A549 (cell line): ENCODE measurements at regions not wholly inside any gene's neighbourhood (a gene's known extent, or its start where the extent isn't known, plus 50 kb on each side); places are given as distances from the start of the nearest gene placed in this dataset.

ENCODE experiments used
- CTCF ChIP-seq: fragments of >200 bp; sonication (Bioruptor Twin); formaldehyde crosslinking; IDR thresholded peaks from 3 replicates; pipeline ENCODE4 v1.5.1; 2016
- JUN ChIP-seq, 2 experiments: fragments of >200 bp; sonication (Bioruptor Twin); formaldehyde crosslinking; IDR thresholded peaks; 2 replicates in 1 of 2; 3 replicates in 1 of 2; pipeline ENCODE4 v1.6.1; 2016 to 2017
- KDM5A ChIP-seq: fragments of 200-600 bp; sonication (generic); IDR thresholded peaks from 2 replicates; pipeline ENCODE4 v1.6.1; 2016; ENCODE audit warnings: antibody characterized with exemption, mild to moderate bottlenecking
- POLR2A ChIP-seq: IDR thresholded peaks from 2 replicates; pipeline ENCODE4 v1.6.1; 2012; ENCODE audit warnings: mild to moderate bottlenecking, low read length

GRCh38 chr7:68180761-68181160, 1184.1 kb downstream of the TYW1 start:
- TF ChIP-seq POLR2A (no peak), KDM5A (no peak), JUN (IDR thresholded peaks at IDR 0.05) (no peak), CTCF (no peak)
